Activated T-cell treated with anti-CD3 and anti-CD28 coated beads, Interleukin-2, amount 50 U/mL, for 1 hour (primary cell): ENCODE measurements at regions not wholly inside any gene's neighbourhood (a gene's known extent, or its start where the extent isn't known, plus 50 kb on each side); places are given as distances from the start of the nearest gene placed in this dataset.

ENCODE experiments used
- DNase-seq: peaks from one replicate; pipeline ENCODE4 v3.0.0-alpha.2; 2020

GRCh38 chr2:217183471-217183870 lies 323.6 kb upstream of the TNP1 start:
- no peak for DNase-seq

DNA sequence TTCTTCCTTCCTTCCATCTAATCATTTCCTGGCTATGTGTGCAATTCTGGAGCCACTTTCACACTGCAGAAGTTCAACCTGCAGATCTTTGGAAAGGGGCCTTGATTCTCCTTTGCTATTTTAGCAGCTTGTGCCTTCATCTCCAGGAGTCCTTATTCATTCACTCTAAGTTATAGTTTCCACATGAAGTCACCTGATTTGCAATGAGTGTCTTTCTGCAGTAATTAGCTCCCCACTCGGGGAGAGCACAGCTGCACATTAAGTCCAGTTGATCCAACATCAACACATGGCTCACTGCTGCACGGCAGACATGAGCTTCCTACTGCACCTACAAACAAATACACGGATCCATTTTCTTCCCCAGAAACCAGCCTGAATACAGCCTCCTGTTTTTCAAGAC lies 323.1 kb upstream of the TNP1 start:
- no peak for DNase-seq

DNA sequence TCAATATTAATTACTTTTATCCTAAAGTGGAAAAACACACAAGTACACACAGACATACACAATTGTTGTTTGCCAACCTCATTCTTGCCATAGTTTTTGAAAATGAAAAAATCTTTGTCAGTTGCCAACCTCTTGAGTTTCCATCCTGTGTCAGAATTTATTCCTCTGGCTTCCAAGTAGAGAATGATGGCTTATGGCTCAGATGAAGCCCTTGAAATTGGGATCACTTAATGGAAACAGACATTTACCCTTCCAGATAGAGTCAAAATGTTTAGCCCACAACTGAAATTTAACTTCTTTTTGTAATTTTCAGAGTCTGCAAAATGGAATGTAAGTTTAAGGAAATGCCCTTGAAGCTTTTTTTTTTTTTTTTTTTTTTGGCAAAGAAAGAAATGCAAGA lies 321.6 kb upstream of the TNP1 start:
- no peak for DNase-seq

DNA sequence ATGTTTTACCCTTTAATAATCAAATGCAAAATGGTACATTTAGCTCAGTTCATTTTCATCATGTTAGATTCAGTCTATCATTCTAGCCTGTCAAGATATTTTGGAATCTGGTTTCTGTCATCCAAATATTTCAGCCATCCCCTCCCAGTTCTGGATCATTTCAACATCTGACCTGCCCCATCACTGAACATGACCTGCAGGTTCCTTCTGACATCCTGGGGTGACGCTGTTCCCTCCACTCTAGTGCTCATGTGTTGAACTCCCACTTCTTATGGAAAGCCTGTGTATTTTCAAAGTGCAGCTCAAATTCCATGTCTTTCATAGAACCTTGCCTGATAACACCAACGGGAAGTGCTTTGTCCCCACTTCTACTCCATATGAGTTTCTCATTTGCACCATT lies 320.0 kb upstream of the TNP1 start:
- DNase-seq = no peak

DNA sequence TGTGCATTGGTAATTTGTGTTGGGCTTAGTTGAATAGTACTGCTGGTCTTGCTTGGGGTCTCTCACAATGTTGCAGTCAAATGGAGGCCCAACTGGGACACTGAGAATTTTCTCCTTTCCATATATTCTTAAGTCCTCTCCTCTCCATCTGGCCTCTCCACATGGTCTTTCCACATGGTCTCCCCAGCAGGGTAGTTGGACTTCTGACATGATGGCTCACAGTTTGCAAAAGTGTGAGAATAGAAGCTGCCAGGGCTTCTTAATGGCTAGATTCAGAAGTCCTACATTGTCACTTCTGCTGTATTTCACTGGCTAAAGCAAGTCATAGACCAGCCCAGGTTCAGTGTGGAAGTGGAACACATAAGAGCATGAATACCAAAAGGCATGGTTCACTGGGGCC lies 318.5 kb upstream of the TNP1 start:
- DNase-seq = no peak

GRCh38 chr2:217177720-217178119 lies 317.9 kb upstream of the TNP1 start:
- no peak for DNase-seq

GRCh38 chr2:217171874-217172273 lies 312.0 kb upstream of the TNP1 start:
- DNase-seq = no peak

GRCh38 chr2:217168496-217168895 lies 308.6 kb upstream of the TNP1 start:
- DNase-seq = no peak

DNA sequence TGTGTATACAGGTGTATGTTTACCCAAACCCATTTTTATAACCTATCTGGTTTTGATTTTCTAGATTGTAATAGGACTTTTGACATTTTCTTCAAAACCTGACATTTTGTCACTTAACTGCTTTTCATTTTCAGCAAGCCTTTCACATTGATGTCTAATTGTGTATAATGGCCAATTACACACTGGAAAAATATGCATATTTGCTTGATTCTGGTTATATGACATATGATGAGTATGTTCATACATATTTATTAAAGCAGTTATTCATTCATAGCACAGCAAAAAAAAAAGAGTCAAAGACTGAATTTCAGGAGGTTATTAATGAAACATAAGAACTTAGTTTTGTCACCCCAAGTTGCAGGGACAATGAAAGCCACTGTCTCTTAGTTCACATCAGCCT lies 307.7 kb upstream of the TNP1 start:
- no peak for DNase-seq

DNA sequence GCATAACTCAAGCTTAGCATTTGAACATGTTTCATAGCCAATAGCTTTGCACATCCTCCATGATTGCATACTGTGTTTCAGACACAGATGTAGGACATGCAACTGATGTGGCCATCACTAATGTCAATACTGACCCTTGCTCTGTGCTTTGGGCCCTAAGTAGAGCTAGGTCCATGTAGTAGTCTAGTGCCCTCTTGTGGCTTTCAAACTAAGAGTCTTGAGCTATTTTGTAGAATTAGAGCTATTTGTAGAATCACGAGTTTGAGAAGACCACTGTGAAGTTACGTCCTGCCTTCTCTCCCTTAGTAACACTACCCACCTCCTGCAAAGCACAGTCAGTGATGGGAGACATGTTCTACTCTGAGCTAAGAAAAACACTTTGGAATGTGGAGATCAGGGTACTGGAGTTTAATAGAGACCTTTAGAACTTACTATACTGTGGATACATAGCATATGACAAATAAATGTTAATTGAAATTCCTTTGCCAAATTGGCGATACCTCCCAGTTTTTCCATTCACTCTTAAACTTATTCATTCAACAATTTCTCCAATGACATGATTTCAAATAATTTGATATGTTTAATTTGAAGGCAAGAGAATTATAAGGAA lies 306.5 kb upstream of the TNP1 start:
- no peak for DNase-seq

DNA sequence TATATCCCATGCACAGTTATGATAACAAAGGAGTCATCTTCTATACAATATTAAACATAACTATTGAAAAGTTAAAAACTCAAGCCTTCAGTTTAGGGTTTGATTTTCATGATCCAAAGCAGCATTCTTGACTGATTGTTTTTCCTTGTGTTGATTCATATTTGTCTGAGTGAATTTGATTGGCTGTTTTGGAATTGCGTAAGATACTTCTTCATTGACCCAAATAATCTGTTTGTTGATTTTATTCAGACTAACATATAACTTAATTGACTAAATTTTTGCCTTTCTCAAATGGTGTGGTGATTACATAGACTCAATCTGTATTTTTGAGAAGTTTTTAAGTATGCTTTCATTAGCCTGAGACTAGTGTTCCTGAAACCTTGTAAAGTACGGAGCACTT lies 305.7 kb upstream of the TNP1 start:
- no peak for DNase-seq

DNA sequence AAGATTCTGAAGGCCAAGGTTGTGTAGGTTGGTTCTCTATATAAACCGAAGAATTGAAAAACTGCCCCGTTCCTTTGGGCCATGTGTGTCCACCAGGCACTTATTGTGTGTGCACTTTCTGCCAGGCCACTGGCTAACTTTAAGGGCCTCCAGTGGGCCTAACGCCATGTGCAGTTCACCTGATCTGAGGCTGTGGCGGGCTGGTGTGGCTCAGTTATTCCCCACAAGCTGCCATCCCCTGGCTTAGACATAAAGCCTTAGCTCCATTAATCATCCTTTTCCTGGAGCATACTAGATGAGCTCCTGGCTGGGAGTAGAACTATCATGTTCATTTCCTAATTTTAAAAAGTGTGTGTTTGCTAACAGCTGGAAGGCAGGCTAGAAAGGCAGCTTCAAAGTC lies 304.1 kb upstream of the TNP1 start:
- no peak for DNase-seq

DNA sequence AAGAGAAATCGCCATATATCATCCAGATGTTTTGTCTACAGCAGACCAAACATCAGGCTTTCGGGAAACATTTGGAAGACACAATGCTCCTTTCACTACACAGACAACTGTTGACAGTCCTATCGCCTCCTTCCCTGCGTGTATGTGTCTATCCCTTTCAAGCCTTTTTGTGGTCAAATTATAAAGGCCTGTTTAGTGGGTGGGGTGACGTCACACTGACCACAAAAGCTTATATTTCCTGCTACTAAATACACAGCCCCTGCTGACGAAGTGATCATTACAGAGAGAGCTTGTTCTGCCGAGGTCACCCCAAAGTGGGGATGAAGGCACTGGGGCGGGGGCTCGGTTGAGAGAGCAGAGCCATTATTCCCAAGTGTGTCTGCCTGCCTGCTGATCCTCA lies 302.7 kb upstream of the TNP1 start:
- no peak for DNase-seq

DNA sequence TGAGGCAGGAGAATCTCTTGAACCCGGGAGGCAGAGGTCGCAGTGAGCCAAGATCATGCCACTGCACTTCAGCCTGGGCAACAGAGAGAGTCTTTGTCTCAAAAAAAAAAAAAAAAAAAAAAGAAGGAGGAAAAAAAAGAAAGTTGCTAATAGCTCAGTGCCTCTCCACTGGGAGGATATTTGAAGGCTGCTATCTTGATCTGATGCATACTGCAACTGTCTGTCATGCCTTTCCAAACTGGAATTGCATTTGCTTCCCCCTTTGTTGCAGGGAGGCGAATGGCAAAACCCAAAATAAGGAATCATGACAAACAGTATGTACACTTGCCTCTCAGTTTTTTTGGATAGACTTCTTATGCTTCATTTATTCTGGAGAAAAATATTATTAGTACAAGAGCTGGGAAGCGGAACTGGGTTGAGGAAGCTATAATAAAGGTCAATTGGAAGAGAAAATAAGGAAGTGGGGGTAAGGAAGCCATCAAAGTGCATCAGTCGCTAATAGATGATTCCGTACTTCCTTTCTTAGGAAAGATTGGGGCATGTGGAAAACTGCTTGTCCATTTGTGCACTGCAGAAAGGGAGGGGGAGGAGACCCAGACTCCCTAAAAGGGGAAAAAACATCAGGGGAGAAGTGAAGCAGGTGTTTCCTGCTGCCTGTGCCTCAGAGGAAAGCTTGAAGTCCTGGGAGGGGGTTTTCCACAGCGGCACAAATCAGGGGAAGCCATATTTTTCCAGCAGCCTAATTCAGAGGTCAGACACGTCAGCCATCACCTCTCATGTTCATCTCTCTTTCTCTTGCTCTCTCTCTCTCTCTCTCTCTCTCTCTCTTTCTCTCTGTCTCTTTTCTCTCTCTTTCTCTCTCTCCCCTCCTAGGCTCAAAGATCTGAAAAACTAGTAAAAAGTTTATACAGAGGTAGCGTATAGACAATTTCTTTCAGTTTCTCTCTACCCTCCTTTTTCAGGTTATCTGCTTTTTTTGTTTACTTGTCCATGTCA lies 301.4 kb upstream of the TNP1 start:
- DNase-seq = no peak

GRCh38 chr2:217160103-217160743 lies 300.4 kb upstream of the TNP1 start:
- DNase-seq = no peak

DNA sequence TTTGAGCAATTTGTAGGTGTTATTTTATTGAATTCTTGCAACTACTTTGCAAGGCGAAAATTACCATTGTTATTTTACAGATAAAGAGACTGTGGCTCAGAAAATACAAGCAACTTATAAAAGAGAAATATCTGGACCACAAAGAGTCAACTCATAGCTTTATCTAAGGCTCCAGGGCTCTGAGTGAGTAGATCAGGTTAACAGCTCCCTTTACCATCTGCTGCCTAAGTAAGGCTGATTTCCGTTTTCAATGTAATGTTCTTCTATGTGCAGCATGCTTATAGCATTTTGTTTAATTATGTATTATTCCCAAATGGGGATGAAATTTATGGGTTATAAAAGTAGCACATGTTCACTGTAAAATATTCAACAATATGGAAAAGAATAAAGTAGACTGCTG lies 299.1 kb upstream of the TNP1 start:
- no peak for DNase-seq

DNA sequence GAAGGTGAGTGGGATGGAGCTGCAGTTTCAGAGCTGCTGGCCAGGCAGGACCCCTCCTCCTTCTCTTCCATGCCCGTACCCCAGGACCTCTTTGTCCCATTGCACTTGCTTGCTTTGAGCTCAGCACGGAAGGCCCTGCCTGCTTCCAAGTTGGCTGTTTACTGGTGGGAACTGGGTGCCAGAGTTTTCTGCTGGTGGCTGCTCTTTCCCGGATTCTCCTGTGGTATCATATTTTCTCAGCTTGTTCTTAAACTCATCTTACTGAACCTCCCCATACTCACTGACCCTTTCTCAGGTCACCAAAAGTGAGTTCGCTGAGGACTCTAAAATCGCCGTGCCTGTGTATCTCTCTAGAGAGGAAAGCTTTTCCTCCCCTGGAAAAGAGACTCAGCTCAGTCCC lies 297.7 kb upstream of the TNP1 start:
- DNase-seq = no peak

DNA sequence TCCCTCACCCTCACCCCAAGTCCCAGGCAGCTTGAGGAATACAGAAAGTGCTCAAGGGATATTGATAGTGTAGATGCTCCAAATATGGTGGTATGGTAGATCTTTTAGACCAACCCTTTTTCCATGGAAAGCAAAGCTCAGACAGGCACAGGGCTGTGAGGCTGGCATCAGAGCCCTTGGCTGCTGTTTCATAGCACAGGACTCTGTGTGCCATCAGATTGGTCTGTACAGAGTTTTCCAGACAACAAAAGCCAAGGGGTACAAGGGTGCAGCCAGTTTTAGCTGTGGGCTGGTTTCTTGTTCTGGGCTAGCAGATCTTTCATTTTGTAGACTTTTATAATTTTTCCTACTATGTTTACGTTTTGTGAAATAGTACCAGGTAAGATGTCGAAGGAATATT lies 296.9 kb upstream of the TNP1 start:
- DNase-seq = no peak

GRCh38 chr2:217154923-217155322 lies 295.1 kb upstream of the TNP1 start:
- no peak for DNase-seq

DNA sequence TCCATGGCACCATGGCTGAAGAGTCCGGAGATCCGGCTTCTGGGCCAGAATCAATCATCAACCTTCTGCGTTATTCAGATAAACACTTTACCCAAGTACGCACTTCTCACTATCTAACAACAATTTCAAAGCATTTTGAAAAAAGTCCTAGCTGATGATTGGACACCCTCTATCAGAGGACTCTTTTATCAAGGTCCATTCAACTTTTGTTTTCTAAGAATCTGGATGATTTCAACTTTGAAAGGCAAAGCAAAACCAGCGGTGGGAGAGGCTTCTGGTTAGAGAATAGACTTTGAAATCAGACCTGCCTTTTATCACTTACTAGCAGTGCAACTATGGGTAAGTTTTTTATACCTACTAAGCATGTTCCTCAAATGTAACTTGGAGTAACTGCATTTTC lies 293.6 kb upstream of the TNP1 start:
- no peak for DNase-seq

DNA sequence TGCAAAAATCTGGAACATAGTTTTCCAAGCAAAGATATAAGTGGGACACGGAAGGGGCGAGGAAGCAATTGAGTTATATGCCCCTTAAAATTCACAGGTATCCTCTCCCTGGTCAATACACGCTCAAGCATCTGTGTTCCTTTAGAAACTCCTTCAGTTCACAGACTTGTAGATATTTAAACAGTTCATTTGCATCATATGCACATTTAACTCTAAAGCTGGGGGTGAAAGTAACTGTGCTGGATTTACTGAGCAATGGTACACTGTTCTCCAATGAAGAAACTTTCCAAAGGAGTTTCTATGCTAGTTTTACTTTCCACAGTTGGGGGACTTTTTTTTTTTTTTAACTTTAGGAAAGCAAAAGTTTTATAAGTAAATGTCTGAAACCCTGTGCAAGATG lies 293.0 kb upstream of the TNP1 start:
- no peak for DNase-seq

- DNase-seq = no peak
These were observed 291.8 kb upstream of the TNP1 start for GRCh38 chr2:217151509-217152206.

DNA sequence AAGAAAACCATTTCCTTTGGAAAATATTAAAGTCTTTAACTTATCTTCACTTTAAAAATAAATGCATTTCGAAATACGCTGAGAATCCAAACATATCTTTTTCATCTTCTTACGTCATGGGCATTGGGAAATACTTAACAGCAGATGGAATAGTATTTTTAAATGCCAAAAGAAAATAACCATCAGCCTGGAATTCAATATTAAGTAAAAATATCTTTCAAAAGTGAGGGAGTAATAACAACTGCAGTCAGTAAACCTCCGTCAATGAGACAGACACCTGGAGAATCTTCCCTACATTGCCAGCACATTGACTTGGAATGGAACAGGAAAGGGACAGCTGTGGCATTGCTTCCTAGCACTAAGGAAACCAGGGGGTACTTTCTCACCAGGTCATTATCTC lies 290.4 kb upstream of the TNP1 start:
- DNase-seq = no peak
